Neural cell (in vitro differentiated cells): ENCODE measurements at regions not wholly inside any gene's neighbourhood (a gene's known extent, or its start where the extent isn't known, plus 50 kb on each side); places are given as distances from the start of the nearest gene placed in this dataset.

Source experiments
- H2AFZ ChIP-seq: fragments of 200-600, 300-800 bp; sonication (generic), shearing (Covaris generic); 2 replicates; pipeline ENCODE4 v1.6.0; 2014; ENCODE audit warnings: low read depth, mild to moderate bottlenecking, antibody characterized with exemption, low read length, moderate library complexity
- H3F3A ChIP-seq: fragments of 200-600 bp; shearing (Covaris generic); 2 replicates; pipeline ENCODE4 v1.6.1; 2016; ENCODE audit warnings: mild to moderate bottlenecking, moderate library complexity, mixed read lengths, antibody characterized with exemption, low read length; ENCODE audit not compliant: insufficient read depth, poor library complexity, severe bottlenecking
- H3K27ac ChIP-seq: fragments of 200-600, 300-800 bp; sonication (generic), shearing (Covaris generic); 2 replicates; pipeline ENCODE4 v1.5.1; 2014; ENCODE audit warnings: mild to moderate bottlenecking, low read length, moderate library complexity
- H3K27me3 ChIP-seq: fragments of 300-800, 200-600 bp; sonication (generic), shearing (Covaris generic); 2 replicates; pipeline ENCODE4 v1.6.0; 2014; ENCODE audit warnings: mild to moderate bottlenecking, low read depth, low read length, moderate library complexity; ENCODE audit not compliant: insufficient read depth
- H3K36me3 ChIP-seq: fragments of 300-800, 200-600 bp; sonication (generic), shearing (Covaris generic); 2 replicates; pipeline ENCODE4 v1.5.1; 2014; ENCODE audit warnings: mild to moderate bottlenecking, antibody characterized with exemption, low read length, moderate library complexity; ENCODE audit not compliant: insufficient read depth
- H3K4me2 ChIP-seq: fragments of 300-800, 200-600 bp; sonication (generic), shearing (Covaris generic); 2 replicates; pipeline ENCODE4 v1.6.0; 2014; ENCODE audit warnings: mild to moderate bottlenecking, low read length
- H3K4me3 ChIP-seq: fragments of 300-800, 200-600 bp; sonication (generic), shearing (Covaris generic); 2 replicates; pipeline ENCODE4 v1.5.1; 2014; ENCODE audit warnings: mild to moderate bottlenecking, low read length, moderate library complexity
- H3K79me2 ChIP-seq: fragments of 200-600 bp; shearing (Covaris generic); replicated peaks from 2 replicates; pipeline ENCODE4 v1.6.0; 2014; ENCODE audit warnings: mild to moderate bottlenecking, low read length, moderate library complexity; ENCODE audit not compliant: insufficient read depth
- H3K9ac ChIP-seq: fragments of 300-800, 200-600 bp; sonication (generic), shearing (Covaris generic); 2 replicates; pipeline ENCODE4 v1.6.1; 2016; ENCODE audit warnings: mild to moderate bottlenecking, low read length, mixed read lengths
- H3K9me2 ChIP-seq: fragments of 200-600 bp; shearing (Covaris generic); 2 replicates; pipeline ENCODE4 v1.6.1; 2016; ENCODE audit warnings: mild to moderate bottlenecking, low read length, mixed read lengths; ENCODE audit not compliant: insufficient read depth
- H3K9me3 ChIP-seq: fragments of 200-600, 300-800 bp; sonication (generic), shearing (Covaris generic); 2 replicates; pipeline ENCODE4 v1.6.1; 2016; ENCODE audit warnings: mild to moderate bottlenecking, mixed run types, low read length, moderate library complexity, mixed read lengths
- H4K20me1 ChIP-seq: fragments of 200-600 bp; shearing (Covaris generic); 2 replicates; pipeline ENCODE4 v1.6.1; 2016; ENCODE audit warnings: mild to moderate bottlenecking, mixed run types; ENCODE audit not compliant: insufficient read depth
- EP300 ChIP-seq: fragments of 450-650 bp; conservative IDR thresholded peaks from 2 replicates; pipeline ENCODE4 v1.6.1; 2014; ENCODE audit warnings: antibody characterized with exemption, mild to moderate bottlenecking, moderate library complexity; ENCODE audit not compliant: poor library complexity, severe bottlenecking
- EZH2 ChIP-seq: fragments of 200-600, 300-800 bp; shearing (Covaris generic), sonication (generic); IDR thresholded peaks from 2 replicates; pipeline ENCODE4 v1.6.1; 2014; ENCODE audit warnings: antibody characterized with exemption, low read length, borderline replicate concordance, mild to moderate bottlenecking; ENCODE audit not compliant: insufficient read depth, poor library complexity, severe bottlenecking
- MXI1 ChIP-seq: fragments of 450-650 bp; conservative IDR thresholded peaks from 2 replicates; pipeline ENCODE4 v1.6.1; 2014; ENCODE audit warnings: antibody characterized with exemption, mild to moderate bottlenecking; ENCODE audit not compliant: poor library complexity, severe bottlenecking
- POLR2AphosphoS5 ChIP-seq: IDR thresholded peaks from 2 replicates; pipeline ENCODE4 v1.6.1; 2012
- RAD21 ChIP-seq: fragments of 450-650 bp; conservative IDR thresholded peaks from 2 replicates; pipeline ENCODE4 v1.6.1; 2014; ENCODE audit warnings: antibody characterized with exemption, mild to moderate bottlenecking, moderate library complexity
- SMC3 ChIP-seq: fragments of 450-650 bp; conservative IDR thresholded peaks from 2 replicates; pipeline ENCODE4 v1.6.1; 2014; ENCODE audit warnings: antibody characterized with exemption, mild to moderate bottlenecking, moderate library complexity; ENCODE audit not compliant: poor library complexity
- TAF1 ChIP-seq: IDR thresholded peaks from 2 replicates; pipeline ENCODE4 v1.6.1; 2012; ENCODE audit warnings: low read depth
- TF ChIP-seq, protein P1 (sequence below): IDR thresholded peaks from 2 replicates; pipeline ENCODE4 v1.6.1; 2012; ENCODE audit warnings: borderline replicate concordance
- TF ChIP-seq, protein P2 (sequence below): fragments of 450-650 bp; IDR thresholded peaks from 2 replicates; pipeline ENCODE4 v1.5.1; 2014; ENCODE audit warnings: antibody characterized with exemption, mild to moderate bottlenecking, moderate library complexity; ENCODE audit not compliant: poor library complexity, severe bottlenecking

DNA sequence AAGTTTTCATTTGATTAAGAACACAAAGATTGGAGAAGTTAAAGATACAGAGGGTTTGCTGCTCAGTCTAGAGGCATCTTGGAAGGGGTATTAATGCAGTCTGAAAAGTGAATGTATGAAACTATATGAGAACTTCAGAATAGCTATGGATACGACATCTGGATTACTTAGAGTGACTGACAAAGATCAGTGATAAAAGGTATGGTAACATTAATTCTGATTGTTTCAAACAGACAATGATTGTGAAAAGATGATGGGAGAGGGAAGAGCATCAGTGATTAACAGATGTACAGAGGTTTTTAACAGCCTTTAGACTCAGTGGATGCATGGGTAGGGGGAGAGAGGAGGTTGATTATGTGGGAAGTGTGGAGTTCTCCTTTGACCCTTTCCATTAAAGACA lies 919.4 kb upstream of the CNTN5 start:
- H3K79me2 ChIP-seq = no peaks in the 10 kb centered on the region
- no peaks in the 10 kb centered on the region for H3K36me3 ChIP-seq
- no peak overlapping the region for H3K4me2 ChIP-seq

GRCh38 chr11:98104249-98104648 lies 916.5 kb upstream of the CNTN5 start:
- no peaks in the 10 kb centered on the region for H3K79me2 ChIP-seq
- no peaks in the 10 kb centered on the region for H3K27me3 ChIP-seq
- H3K4me3 ChIP-seq = no peak overlapping the region
- H3K9me3 ChIP-seq = no peaks in the 10 kb centered on the region
- no peak overlapping the region for H3K9ac ChIP-seq
- no peak overlapping the region for H3K4me2 ChIP-seq
- no peaks in the 10 kb centered on the region for H3F3A ChIP-seq
- H3K27ac ChIP-seq = no peak overlapping the region
- H4K20me1 ChIP-seq = no peaks in the 10 kb centered on the region
- TF ChIP-seq, protein P1, sequence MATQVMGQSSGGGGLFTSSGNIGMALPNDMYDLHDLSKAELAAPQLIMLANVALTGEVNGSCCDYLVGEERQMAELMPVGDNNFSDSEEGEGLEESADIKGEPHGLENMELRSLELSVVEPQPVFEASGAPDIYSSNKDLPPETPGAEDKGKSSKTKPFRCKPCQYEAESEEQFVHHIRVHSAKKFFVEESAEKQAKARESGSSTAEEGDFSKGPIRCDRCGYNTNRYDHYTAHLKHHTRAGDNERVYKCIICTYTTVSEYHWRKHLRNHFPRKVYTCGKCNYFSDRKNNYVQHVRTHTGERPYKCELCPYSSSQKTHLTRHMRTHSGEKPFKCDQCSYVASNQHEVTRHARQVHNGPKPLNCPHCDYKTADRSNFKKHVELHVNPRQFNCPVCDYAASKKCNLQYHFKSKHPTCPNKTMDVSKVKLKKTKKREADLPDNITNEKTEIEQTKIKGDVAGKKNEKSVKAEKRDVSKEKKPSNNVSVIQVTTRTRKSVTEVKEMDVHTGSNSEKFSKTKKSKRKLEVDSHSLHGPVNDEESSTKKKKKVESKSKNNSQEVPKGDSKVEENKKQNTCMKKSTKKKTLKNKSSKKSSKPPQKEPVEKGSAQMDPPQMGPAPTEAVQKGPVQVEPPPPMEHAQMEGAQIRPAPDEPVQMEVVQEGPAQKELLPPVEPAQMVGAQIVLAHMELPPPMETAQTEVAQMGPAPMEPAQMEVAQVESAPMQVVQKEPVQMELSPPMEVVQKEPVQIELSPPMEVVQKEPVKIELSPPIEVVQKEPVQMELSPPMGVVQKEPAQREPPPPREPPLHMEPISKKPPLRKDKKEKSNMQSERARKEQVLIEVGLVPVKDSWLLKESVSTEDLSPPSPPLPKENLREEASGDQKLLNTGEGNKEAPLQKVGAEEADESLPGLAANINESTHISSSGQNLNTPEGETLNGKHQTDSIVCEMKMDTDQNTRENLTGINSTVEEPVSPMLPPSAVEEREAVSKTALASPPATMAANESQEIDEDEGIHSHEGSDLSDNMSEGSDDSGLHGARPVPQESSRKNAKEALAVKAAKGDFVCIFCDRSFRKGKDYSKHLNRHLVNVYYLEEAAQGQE = no peak
- TF ChIP-seq RAD21 (no peak), SMC3 (no peak), EP300 (no peak), TAF1 (no peak), MXI1 (no peak), EZH2 (no peak), POLR2AphosphoS5 (no peak)
- TF ChIP-seq, protein P2, sequence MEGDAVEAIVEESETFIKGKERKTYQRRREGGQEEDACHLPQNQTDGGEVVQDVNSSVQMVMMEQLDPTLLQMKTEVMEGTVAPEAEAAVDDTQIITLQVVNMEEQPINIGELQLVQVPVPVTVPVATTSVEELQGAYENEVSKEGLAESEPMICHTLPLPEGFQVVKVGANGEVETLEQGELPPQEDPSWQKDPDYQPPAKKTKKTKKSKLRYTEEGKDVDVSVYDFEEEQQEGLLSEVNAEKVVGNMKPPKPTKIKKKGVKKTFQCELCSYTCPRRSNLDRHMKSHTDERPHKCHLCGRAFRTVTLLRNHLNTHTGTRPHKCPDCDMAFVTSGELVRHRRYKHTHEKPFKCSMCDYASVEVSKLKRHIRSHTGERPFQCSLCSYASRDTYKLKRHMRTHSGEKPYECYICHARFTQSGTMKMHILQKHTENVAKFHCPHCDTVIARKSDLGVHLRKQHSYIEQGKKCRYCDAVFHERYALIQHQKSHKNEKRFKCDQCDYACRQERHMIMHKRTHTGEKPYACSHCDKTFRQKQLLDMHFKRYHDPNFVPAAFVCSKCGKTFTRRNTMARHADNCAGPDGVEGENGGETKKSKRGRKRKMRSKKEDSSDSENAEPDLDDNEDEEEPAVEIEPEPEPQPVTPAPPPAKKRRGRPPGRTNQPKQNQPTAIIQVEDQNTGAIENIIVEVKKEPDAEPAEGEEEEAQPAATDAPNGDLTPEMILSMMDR = no peak
- no peak overlapping the region for H2AFZ ChIP-seq
- no peaks in the 10 kb centered on the region for H3K36me3 ChIP-seq
- H3K9me2 ChIP-seq = no peaks in the 10 kb centered on the region

More for the DNA sequence above, 919.4 kb upstream of the CNTN5 start:
- no peak for TF ChIP-seq EP300
- no peak for TF ChIP-seq MXI1
- no peak for TF ChIP-seq RAD21
- TF ChIP-seq POLR2AphosphoS5 = no peak
- no peaks in the 10 kb centered on the region for H3K9me2 ChIP-seq
- no peaks in the 10 kb centered on the region for H3K9me3 ChIP-seq
- no peaks in the 10 kb centered on the region for H3K27me3 ChIP-seq
- no peak overlapping the region for H2AFZ ChIP-seq
- H3F3A ChIP-seq = no peaks in the 10 kb centered on the region
- H3K4me3 ChIP-seq = no peak overlapping the region
- no peak overlapping the region for H3K9ac ChIP-seq
- H3K27ac ChIP-seq = no peak overlapping the region
- no peaks in the 10 kb centered on the region for H4K20me1 ChIP-seq

GRCh38 chr11:98107736-98108135 lies 913.0 kb upstream of the CNTN5 start:
- no peaks in the 10 kb centered on the region for H3K79me2 ChIP-seq
- no peaks in the 10 kb centered on the region for H3K36me3 ChIP-seq
- TF ChIP-seq EZH2 = no peak
- TF ChIP-seq MXI1 = no peak
- no peak for TF ChIP-seq SMC3
- H3K9me3 ChIP-seq = no peaks in the 10 kb centered on the region
- H3K27me3 ChIP-seq = no peaks in the 10 kb centered on the region
- no peaks in the 10 kb centered on the region for H3K9me2 ChIP-seq
- H3K27ac ChIP-seq = no peak overlapping the region
- H3F3A ChIP-seq = no peaks in the 10 kb centered on the region
- no peak overlapping the region for H2AFZ ChIP-seq
- H3K4me3 ChIP-seq = no peak overlapping the region
- H3K4me2 ChIP-seq = no peak overlapping the region
- H3K9ac ChIP-seq = no peak overlapping the region
- no peaks in the 10 kb centered on the region for H4K20me1 ChIP-seq
